NCI-H2227 (cell line): ENCODE measurements at regions not wholly inside any gene's neighbourhood (a gene's known extent, or its start where the extent isn't known, plus 50 kb on each side); places are given as distances from the start of the nearest gene placed in this dataset.
"Not testable (repeated sequence)": the region's sequence is repeated elsewhere in the genome, so short reads cannot be mapped to it uniquely, and the experiment has no call there.

Experiments used
- DNase-seq: peaks from one replicate; lab custom pipeline; 2025; ENCODE audit not compliant: unreplicated experiment; lab: John Stamatoyannopoulos, UW

GRCh38 chr10:120109725-120110124 lies 217.2 kb downstream of the SEC23IP start:
- DNase-seq, result not testable (repeated sequence)

DNA sequence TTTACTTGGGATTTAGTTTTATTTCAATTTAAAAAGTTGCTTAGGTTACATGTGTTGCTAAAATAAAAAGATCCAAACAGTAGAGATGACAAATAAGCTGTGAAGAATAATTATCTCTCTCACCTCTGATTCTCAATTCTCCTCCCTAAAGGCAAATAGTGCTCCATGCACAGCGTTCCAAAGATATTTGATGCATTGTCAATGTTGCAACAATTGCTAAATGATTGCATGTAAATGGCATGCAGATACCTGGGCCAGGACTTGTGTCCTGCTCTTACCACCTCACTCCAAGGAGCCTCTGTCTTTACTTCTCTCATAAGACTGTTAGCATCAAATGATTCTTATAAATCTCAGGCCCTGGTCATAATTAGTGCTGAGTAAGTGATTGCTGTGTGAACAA lies 217.7 kb downstream of the SEC23IP start:
- no peak for DNase-seq

DNA sequence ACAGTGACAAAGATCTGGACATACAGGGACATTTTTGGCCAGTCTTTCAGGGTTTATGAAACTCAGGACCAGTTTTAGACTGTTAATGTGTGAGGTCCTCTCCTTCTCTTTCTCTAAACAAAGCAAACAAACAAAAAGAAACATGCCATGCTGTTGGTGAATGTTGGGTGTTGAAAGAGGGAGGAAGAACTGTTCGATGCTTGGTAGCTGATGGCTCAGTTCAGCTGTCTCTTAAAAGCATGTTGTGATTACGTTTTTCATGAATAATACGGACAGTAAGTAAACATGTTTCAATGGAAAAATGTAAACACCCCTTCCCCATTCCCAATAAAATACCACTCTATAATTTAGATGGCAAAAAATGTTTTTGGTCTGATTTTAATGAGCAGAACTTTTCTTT lies 219.1 kb downstream of the SEC23IP start:
- no peak for DNase-seq

DNA sequence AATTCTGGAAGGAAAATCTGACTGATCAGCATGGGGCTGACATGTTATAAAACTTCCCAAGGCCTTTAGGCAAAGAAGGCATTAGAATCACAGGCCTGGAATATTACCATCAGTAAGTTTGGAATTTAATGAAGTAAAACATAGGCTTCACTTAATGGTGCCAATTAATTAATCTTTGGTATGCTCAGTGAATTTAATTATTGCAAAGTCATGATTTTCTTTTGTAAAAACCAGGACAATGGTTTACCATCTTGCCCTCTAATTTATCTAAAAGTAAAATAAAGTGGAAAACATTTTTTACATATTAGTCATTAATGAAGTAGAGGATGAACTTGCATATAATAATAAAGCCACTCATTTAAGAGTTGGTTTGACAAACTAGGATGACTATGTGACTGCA lies 220.3 kb downstream of the SEC23IP start:
- DNase-seq, result no peak

DNA sequence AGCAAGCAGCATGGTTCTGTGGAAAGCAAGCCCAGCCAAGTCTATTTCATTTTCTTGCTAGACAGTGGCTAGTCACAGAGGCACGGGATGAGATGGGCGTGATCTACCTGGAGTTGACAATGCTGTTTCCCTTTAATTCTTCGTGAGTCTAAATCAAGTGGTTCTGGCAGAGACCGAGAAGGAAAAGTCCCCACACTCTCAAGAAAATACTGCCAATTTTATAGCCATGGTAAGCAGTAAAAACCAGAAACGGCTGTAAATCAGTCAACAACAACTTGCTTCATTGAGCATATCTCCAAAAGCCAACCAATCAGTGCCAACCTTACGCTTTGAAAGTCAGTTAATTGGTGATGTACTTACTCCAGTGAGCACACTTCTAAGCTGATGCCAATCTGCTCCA lies 223.4 kb downstream of the SEC23IP start:
- DNase-seq, result no peak

DNA sequence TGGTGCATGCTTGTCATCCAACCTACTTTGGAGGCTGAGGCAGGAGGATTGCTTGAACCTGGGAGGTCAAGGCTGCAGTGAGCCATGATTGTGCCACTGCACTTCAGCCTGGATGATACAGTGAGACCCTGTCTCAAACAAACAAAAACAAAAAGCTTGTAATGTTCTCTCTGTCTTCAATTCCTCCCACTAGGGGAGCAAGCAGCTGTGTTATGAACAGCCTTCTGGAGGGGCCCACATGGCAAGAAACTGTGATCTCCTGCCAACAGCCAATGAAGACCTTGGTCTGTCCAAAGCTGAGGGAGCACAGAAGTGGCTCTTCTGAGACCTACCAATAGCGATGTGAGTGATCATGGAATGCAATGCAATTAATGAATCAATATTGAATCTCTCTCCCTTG lies 229.2 kb downstream of the SEC23IP start:
- DNase-seq, result no peak

- DNase-seq, result no peak
These were observed 238.7 kb downstream of the SEC23IP start for GRCh38 chr10:120131183-120131582.

- DNase-seq, result no peak
These were observed 240.3 kb downstream of the SEC23IP start for GRCh38 chr10:120132811-120133210.

- no peak for DNase-seq
These were observed 246.2 kb downstream of the SEC23IP start for GRCh38 chr10:120138689-120139088.

DNA sequence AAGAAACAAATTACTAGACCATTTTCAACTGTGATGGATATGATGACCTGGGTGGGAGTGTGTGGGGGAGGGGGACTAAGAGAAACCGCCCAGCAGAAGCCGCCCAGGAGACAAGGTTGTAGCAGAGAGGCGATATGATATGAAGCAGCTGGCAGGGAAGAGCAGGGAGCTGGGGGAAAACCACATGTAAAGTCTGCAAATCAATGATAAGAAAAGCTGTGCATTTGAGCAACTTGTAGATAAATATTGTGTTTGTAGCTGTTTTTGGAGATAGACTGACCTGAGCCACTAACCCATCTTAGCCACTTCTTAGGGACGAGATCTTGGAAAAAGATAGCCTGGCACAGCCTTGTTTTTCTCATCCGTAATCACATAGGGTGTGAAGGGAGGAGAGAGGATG lies 252.6 kb downstream of the SEC23IP start:
- no peak for DNase-seq

GRCh38 chr10:120156614-120157274 lies 264.2 kb downstream of the SEC23IP start:
- no peak for DNase-seq

DNA sequence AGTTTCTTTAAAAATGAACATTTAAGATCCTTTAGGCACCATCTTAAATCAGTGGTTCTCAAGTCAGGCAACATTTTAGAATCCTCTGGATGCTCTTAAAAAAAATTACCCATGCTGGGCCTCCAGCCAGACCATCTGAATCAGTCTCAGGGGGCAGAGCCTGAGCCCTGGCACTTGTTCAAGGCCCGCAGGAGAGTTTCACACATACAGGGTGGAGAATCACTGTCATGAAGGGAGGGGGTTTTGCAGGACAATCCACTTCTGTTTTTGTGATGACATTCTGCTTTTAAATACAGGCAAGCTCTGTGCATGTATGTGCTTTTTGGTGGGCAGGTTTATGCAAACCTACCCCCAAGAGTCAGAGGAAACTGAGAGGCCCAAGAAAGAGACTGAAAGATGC lies 268.6 kb downstream of the SEC23IP start:
- no peak for DNase-seq

GRCh38 chr10:120162471-120162870 lies 269.9 kb downstream of the SEC23IP start:
- DNase-seq, result no peak

DNA sequence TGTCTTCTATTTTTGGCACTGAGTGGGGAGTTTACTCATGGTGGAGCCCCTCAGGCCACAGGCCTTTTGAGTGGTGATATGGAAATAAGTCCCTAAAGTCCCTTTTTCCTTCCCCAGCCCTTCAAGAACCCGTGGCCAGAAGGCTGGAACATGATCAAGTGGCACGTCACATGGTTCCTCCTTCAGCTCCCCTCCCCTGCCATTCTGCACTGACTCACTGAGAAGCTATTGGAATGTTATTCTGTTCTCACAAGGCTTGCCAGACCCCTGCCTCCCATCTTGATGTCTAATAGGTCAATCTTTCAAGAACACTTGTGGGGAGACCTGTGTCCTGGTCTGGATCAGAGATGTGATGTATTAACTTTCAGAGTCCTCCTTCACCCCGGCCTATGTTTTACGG lies 279.8 kb downstream of the SEC23IP start:
- no peak for DNase-seq

- no peak for DNase-seq
These were observed 282.0 kb downstream of the SEC23IP start for GRCh38 chr10:120174491-120174890.

DNA sequence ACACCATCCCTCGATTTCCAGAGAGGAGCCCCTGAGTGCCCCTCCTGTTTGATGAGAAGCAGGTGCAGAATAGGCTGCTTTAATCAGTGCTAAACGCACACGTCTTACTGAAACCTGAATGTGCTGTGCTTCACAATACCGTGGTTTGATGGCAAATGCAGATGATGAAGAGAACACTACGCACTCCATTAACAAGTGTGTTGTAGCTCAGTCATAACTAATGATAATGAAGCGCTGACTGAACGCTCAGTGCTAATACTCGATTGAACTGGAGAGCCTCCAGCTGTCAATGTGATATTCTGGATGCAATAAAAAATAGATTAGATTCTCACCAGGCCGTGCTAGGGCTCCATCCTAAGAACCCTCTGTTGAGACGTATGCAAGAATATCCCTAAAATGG lies 279.7 kb upstream of the PLPP4 start:
- DNase-seq, result no peak

DNA sequence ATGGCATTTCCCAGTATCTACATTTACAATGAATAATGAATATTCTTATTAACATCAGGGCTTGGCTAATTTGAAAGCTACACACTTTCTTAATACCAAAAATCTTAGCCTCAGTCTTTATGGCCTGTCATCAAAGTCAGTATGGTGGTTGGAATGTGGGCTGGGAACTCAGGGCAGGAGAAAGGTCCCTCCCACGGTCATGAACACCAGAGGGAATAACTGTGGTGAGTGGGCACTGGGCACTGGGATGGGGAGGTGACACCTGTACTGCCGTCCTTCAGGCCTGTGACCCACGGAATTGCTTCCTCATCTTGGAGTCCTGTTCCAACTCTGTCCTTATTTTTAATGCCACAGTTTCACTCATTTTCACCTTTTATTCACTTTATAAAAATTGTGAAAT lies 276.9 kb upstream of the PLPP4 start:
- no peak for DNase-seq

- peak; percentile 6 for DNase-seq
These were observed 275.9 kb upstream of the PLPP4 start for GRCh38 chr10:120181154-120181553.

GRCh38 chr10:120182431-120182830 lies 274.6 kb upstream of the PLPP4 start:
- no peak for DNase-seq

DNA sequence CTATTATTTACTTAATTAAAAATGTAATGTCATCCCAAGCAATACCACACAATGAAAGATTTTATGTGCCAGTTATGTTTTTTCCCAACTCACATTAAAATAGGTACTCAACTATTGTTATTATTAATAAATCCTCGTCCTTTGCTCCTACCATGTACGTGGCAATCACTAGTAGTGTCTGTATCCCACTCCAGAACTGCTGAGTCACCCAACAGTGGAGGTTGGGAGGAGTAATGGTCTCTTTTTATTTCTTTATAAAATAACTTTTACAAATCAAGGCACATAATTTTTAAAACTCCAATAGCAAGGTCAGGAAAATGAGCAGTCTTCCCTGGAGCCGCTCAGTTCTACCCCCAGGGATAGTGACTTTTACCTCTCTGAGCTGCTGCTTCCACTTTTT lies 273.5 kb upstream of the PLPP4 start:
- DNase-seq, result no peak

GRCh38 chr10:120184547-120185337 lies 272.3 kb upstream of the PLPP4 start:
- DNase-seq, result peak; percentile 34

GRCh38 chr10:120186506-120186905 lies 270.5 kb upstream of the PLPP4 start:
- peak; percentile 71 for DNase-seq

DNA sequence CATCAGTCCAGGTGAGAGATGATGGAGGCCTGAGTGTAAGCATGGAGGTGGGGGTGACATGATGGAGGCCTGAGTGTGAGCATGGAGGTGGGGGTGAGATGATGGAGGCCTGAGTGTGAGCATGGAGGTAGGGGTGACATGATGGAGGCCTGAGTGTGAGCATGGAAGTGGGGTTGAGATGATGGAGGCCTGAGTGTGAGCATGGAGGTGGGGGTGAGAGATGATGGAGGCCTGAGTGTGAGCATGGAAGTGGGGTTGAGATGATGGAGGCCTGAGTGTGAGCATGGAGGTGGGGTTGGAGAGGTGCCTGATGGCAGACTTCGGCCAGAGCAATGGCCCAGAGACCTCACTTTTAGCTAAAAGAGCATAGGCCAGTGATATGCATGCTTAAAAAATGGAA lies 269.9 kb upstream of the PLPP4 start:
- DNase-seq, result not testable (repeated sequence)
